Brain microvascular endothelial cell (primary cell): ENCODE measurements at regions not wholly inside any gene's neighbourhood (a gene's known extent, or its start where the extent isn't known, plus 50 kb on each side); places are given as distances from the start of the nearest gene placed in this dataset.

ENCODE experiments used
- DNase-seq: peaks from one replicate; pipeline ENCODE4 v3.0.0-alpha.2; 2020
- H3K27ac ChIP-seq: fragments of 250-450 bp; sonication (Bioruptor Pico); 2 replicates; pipeline ENCODE4 v1.5.1; 2020; ENCODE audit warnings: mild to moderate bottlenecking, moderate library complexity
- H3K27me3 ChIP-seq: fragments of 250-450 bp; sonication (Bioruptor Pico); replicated peaks from 2 replicates; pipeline ENCODE4 v1.5.1; 2020; ENCODE audit warnings: mild to moderate bottlenecking
- H3K36me3 ChIP-seq: fragments of 250-450 bp; sonication (Bioruptor Pico); replicated peaks from 2 replicates; pipeline ENCODE4 v1.5.1; 2020; ENCODE audit warnings: mild to moderate bottlenecking
- H3K4me3 ChIP-seq: 2 replicates; pipeline ENCODE4 v1.5.1; 2011; ENCODE audit warnings: low read depth, mild to moderate bottlenecking, control low read depth, low read length, moderate library complexity
- in situ Hi-C: cut with HindIII; loops from 2 replicates; pipeline ENCODE4 v1.10.0; 2017; ENCODE audit warnings: low sequenced_read_pairs, low pct_ligation_motif_present
- TF ChIP-seq, protein P1 (sequence below): IDR thresholded peaks from 2 replicates; pipeline ENCODE4 v1.5.1; 2011; ENCODE audit warnings: low read depth, mild to moderate bottlenecking, moderate library complexity, low read length, control low read depth, inconsistent platforms; ENCODE audit errors: missing control alignments

DNA sequence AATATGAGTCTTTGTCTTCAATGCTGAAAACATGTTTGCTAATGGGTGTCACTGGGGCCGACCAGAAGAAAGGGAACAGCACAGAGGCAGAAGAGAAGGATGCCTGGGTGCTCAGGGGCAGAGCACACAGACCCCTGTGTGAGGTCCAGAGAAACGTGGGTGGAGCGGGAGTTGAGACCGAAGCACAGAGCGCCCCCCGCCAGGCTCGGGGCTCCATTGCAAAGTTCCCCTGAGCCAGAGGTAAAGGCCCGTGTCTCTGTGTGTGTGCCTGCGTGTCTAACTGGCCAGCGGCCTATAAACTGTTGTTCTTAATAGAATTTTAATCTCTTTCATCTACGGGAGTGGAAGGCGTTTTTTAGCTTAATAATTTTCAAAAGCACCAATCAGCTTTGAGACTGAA is 343.1 kb downstream of the TEX29 start:
- no peak overlapping the region for H3K4me3 ChIP-seq
- H3K27me3 ChIP-seq, result no peaks in the 10 kb centered on the region
- DNase-seq, result no peak
- TF ChIP-seq, protein P1, sequence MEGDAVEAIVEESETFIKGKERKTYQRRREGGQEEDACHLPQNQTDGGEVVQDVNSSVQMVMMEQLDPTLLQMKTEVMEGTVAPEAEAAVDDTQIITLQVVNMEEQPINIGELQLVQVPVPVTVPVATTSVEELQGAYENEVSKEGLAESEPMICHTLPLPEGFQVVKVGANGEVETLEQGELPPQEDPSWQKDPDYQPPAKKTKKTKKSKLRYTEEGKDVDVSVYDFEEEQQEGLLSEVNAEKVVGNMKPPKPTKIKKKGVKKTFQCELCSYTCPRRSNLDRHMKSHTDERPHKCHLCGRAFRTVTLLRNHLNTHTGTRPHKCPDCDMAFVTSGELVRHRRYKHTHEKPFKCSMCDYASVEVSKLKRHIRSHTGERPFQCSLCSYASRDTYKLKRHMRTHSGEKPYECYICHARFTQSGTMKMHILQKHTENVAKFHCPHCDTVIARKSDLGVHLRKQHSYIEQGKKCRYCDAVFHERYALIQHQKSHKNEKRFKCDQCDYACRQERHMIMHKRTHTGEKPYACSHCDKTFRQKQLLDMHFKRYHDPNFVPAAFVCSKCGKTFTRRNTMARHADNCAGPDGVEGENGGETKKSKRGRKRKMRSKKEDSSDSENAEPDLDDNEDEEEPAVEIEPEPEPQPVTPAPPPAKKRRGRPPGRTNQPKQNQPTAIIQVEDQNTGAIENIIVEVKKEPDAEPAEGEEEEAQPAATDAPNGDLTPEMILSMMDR, result no peak
- no peaks in the 10 kb centered on the region for H3K36me3 ChIP-seq
- no peak overlapping the region for H3K27ac ChIP-seq
- in situ Hi-C loops, result no loop called here

- TF ChIP-seq, protein P1, result no peak
- Histone ChIP-seq H3K27ac (no peak overlapping the region), H3K27me3 (no peaks in the 10 kb centered on the region), H3K4me3 (no peak overlapping the region), H3K36me3 (no peaks in the 10 kb centered on the region)
- in situ Hi-C loops, result no loop called here
- DNase-seq, result no peak
Measured at GRCh38 chr13:111663953-111664421, 343.5 kb downstream of the TEX29 start.

DNA sequence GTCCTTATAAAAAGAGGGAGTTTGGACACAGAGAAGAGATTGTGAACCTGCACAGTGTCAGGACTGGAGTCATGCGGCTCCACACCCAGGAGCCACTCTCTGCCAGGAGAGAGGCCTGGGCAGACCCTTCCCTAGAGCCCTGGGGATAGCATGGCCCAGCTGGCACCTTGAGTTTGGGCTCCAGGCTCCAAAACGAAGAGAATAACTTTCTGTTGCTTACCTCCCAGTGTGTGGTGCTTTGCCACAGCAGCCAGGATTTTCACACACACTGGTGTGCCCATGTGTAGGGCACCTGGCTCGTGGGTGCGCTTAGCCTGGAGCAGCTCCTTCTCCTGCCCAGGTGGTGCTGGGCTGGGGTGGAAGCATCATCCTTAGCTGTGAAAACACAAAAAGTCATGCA is 344.3 kb downstream of the TEX29 start:
- in situ Hi-C loops, result no loop called here
- Histone ChIP-seq H3K27me3 (no peaks in the 10 kb centered on the region), H3K4me3 (no peak overlapping the region), H3K27ac (no peak overlapping the region), H3K36me3 (no peaks in the 10 kb centered on the region)
- no peak for DNase-seq
- TF ChIP-seq, protein P1, result no peak

DNA sequence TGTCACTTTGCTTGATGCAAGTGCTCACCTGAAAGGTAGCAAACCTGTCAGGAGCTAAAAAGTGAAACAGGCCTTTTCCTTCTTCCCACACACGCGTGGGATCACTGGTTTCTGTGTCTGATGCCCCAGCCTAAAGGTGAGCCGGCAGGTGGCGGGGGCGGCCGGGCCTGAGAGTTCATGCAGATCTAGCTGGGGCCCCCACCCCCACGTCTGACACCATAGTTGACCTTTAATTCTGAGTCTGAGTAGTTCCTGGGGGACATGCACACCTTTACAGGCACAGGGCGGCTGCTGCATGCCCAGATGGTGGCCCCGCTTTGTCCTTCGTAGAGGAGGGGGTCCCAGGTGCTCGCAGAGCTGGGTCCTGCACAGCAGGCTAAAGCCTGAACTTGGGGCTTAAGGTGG is 345.3 kb downstream of the TEX29 start:
- DNase-seq, result no peak
- no peak overlapping the region for H3K4me3 ChIP-seq
- no peaks in the 10 kb centered on the region for H3K27me3 ChIP-seq
- no peaks in the 10 kb centered on the region for H3K36me3 ChIP-seq
- TF ChIP-seq, protein P1, result no peak
- in situ Hi-C loops, result no loop called here
- no peak overlapping the region for H3K27ac ChIP-seq

DNA sequence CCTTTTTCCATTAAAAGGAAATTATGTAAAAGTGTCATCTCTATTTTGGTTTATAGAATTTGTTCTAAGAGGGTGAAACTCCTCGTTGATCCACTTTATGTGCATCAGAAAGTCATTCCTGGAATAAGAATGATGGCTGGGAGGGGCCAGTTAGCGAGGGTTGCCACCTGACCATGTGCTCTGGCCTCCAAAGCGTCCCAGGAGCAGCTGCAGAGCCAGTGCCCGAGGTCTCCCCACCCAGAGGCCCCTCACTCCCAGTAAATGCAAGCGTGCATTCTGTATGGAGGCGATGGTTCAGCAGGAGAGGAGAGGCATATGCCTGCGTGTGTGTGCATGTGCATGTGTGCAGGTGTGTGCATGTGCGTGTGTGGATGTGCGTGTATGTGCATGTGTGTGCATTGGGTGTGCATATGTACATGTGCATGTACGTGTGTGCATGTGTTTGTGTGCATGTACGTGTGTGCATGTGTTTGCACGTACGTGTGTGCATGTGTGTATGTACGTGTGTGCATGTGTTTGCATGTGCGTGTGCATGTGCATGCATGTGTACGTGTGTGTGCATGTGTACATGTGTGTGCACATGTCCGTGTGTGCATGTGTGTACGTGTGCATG is 345.8 kb downstream of the TEX29 start:
- in situ Hi-C loops, result no loop called here
- Histone ChIP-seq H3K4me3 (no peak overlapping the region), H3K36me3 (no peaks in the 10 kb centered on the region), H3K27ac (no peak overlapping the region), H3K27me3 (no peaks in the 10 kb centered on the region)
- DNase-seq, result no peak
- TF ChIP-seq, protein P1, result no peak

DNA sequence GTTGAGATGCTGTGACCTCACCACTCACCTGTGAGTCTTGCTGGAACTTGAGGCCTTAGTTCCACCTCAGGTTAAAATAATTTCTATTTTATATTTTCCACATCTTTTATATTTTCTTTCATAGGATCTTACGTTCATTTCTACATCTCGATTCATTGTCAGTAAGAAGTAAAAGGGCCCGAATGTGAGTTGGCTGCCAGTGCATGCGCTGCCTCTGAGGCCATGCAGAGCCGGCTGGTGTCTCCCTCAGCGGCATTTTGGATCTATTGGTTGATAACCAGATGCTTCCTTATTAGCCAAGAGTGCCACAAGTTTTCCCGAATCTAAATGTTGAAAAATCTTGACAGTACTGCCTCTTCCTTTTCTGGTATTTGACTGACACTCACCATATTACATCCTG is 347.3 kb downstream of the TEX29 start:
- in situ Hi-C loops, result no loop called here
- Histone ChIP-seq H3K4me3 (no peak overlapping the region), H3K27ac (no peak overlapping the region), H3K36me3 (no peaks in the 10 kb centered on the region), H3K27me3 (no peaks in the 10 kb centered on the region)
- no peak for DNase-seq
- TF ChIP-seq, protein P1, result no peak
